Astrocyte of the cerebellum (primary cell): ENCODE measurements at regions not wholly inside any gene's neighbourhood (a gene's known extent, or its start where the extent isn't known, plus 50 kb on each side); places are given as distances from the start of the nearest gene placed in this dataset.

Experiments used
- DNase-seq: peaks from one replicate; pipeline ENCODE4 v3.0.0-alpha.2; 2011; ENCODE audit warnings: low read depth
- H3K4me3 ChIP-seq: 2 replicates; pipeline ENCODE4 v1.5.1; 2011; ENCODE audit warnings: mild to moderate bottlenecking, low read depth, low read length, moderate library complexity
- CTCF ChIP-seq: IDR thresholded peaks from 2 replicates; pipeline ENCODE4 v1.5.1; 2012; ENCODE audit warnings: low read length, low read depth, moderate library complexity, mild to moderate bottlenecking; ENCODE audit errors: missing control alignments
- in situ Hi-C: cut with HindIII; loops from 2 replicates; pipeline ENCODE4 v1.10.0; 2017; ENCODE audit warnings: low sequenced_read_pairs

GRCh38 chr3:159158801-159159200 lies 356.9 kb downstream of the MFSD1 start:
- TF ChIP-seq CTCF, result no peak
- H3K4me3 ChIP-seq, result no peak overlapping the region
- in situ Hi-C loops, result no loop called here
- DNase-seq, result no peak

- in situ Hi-C loops, result no loop called here
- no peak for TF ChIP-seq CTCF
- no peak for DNase-seq
These were observed 357.7 kb downstream of the MFSD1 start for GRCh38 chr3:159159546-159159945.

GRCh38 chr3:159163656-159164055 lies 361.8 kb downstream of the MFSD1 start:
- no peak overlapping the region for H3K4me3 ChIP-seq
- no peak for DNase-seq
- TF ChIP-seq CTCF, result no peak
- in situ Hi-C loops, result no loop called here

More at GRCh38 chr3:159159546-159159945, 357.7 kb downstream of the MFSD1 start:
- H3K4me3 ChIP-seq, result no peak overlapping the region

GRCh38 chr3:159165961-159166360 lies 364.1 kb downstream of the MFSD1 start:
- DNase-seq, result no peak
- no peak for TF ChIP-seq CTCF
- in situ Hi-C loops, result no loop called here
- no peak overlapping the region for H3K4me3 ChIP-seq

- no peak for TF ChIP-seq CTCF
- in situ Hi-C loops, result no loop called here
- DNase-seq, result no peak
- H3K4me3 ChIP-seq, result no peak overlapping the region
These were observed 365.2 kb downstream of the MFSD1 start for GRCh38 chr3:159166899-159167586.

GRCh38 chr3:159168788-159169187 lies 366.9 kb downstream of the MFSD1 start:
- H3K4me3 ChIP-seq, result no peak overlapping the region
- DNase-seq, result no peak
- in situ Hi-C loops, result no loop called here
- TF ChIP-seq CTCF, result no peak
